Urothelium cell line (cell line): ENCODE measurements at regions not wholly inside any gene's neighbourhood (a gene's known extent, or its start where the extent isn't known, plus 50 kb on each side); places are given as distances from the start of the nearest gene placed in this dataset.
"Not testable (repeated sequence)": the region's sequence is repeated elsewhere in the genome, so short reads cannot be mapped to it uniquely, and the experiment has no call there.

Experiments used
- DNase-seq: peaks from one replicate; pipeline ENCODE4 v3.0.0; 2011; ENCODE audit warnings: low spot score, mixed read lengths
- FAIRE-seq: peaks from 2 replicates; lab custom pipeline; 2011; peaks lifted over from hg19 to GRCh38; lab: Jason Lieb, UNC

DNA sequence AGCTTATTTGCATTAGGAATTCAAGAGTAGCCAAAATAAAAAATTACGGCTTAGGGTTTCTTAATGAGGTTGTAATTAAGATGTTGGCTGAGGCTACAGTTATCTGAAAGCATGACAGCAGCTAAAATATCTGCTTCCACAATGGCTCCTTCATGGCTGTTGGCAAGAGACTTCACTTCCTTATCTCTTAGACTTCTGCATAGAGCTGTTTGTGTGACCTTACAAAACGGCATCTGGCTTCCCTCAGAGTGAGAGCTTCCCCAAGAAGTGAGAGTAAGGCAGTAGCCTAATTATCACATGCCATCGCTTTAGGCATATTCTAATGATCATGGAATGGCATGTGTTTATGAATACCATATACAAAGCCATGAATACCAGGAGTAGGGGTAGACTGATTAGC is 57.6 kb downstream of the CCDC59 start:
- FAIRE-seq (no peak), DNase-seq (no peak)

DNA sequence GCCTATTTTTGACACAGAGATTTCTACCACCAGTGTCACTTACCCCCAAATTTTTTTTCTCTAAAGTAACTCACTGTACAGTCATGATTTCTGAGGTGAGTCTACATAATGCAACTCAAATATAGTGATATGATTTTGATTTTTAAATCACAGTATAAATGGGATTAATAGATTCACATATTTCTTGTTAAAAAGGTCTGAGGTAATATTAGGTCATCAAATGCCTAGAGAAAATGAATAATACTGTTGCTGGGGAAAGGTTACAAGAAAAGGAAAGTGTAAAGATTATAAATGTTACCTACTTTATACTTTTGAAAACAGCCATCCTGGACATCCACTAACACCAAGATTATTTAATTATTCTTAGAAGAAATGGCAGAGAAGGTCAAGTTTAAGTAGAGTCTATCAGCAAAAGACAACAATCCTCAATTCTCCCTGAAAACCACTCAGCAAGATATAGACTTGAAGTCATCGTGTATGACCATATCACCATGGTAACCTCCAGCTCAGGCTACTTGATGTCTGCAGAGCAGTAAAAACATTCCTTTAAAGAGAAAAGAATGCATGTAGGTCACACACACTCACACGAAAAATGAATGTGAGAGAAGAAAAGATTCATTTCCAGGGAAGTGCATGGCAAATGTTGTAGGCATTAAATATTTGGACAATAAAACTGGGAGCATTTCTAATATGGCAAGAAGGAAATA is 58.7 kb downstream of the CCDC59 start:
- DNase-seq, result no peak
- no peak for FAIRE-seq

DNA sequence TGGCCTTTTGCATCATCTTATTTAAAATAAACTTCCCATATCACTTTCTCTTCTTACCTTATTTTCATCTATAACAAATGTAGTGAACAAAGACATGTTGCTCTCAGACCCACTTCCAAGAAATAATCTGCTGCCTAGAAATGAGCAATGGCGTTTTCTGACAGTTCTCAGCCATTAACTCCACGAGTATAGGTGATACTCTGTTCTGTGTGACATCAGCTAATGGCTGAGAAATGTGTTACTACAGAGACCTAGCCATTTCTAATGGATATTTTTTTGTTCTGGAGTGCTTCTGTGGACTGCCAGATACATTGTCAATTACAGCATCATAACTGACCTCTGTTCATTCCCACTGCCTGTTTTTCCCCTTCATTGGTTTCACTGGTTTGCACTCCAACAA is 67.8 kb downstream of the CCDC59 start:
- FAIRE-seq (no peak), DNase-seq (no peak)

DNA sequence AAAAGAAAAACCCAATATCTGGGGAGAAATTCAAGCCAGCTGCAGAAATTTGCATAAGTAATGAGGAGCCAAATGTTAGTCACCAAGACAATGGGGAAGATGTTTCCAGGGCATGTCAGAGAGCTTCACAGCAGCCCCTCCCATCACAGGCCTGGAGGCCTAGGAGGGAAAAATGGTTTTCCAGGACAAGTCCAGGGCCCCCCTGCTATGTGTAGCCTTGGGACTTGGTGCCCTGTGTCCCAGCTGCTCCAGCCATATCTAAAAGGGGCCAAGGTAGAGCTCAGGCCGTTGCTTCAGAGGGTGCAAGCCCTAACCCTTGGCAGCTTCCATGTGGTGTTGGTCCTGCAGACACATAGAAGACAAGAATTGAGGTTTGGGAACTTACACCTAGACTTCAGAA is 76.9 kb downstream of the CCDC59 start:
- FAIRE-seq, DNase-seq: not testable (repeated sequence)

GRCh38 chr12:82279536-82280058 is 78.6 kb downstream of the CCDC59 start:
- DNase-seq (no peak), FAIRE-seq (no peak)

GRCh38 chr12:82277582-82277981 is 80.6 kb downstream of the CCDC59 start:
- no peak for DNase-seq
- FAIRE-seq, result no peak

- DNase-seq, result no peak
- FAIRE-seq, result no peak
Observed at GRCh38 chr12:82242729-82243128, 115.5 kb downstream of the CCDC59 start.

DNA sequence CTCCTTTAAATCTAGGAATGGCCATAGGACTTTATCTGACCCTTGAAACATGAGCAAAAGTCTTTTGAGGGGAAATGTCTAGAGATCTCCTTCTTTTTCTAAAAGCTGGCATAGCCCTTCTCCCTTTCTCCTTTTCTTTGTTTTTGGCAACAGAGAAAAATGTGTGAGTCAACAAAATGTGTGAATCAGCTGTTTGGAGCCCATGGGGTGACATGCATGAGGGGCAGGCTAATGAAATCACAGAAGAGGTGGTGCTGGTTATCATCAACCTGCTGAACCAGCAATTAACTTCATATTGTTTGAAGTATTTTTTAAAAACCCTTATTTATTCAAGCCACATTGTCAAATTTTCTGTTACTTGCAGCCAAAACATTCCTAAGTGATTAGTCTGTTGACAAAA is 132.3 kb downstream of the CCDC59 start:
- peak; percentile 2 for DNase-seq
- no peak for FAIRE-seq

GRCh38 chr12:82223426-82223825 is 134.8 kb downstream of the CCDC59 start:
- FAIRE-seq (no peak), DNase-seq (no peak)

DNA sequence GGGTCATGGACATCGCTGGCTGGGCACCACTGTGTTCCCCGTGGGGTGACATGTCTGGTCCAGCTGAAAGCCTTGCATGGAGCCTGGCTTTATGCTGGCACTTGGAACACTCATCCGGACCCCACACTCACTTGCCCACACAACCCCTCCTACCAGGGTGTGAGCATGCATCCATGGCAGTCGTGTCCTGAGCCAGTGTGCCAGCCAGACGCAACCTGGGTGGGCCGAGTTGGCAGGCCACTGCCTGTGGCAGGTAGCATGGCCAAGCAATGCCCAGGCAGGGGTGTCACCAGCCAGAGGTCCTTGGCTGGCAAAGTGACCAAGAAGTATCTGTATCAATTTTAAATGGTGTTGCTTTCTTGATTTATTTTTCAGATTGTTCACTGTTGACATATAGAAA is 141.7 kb downstream of the CCDC59 start:
- FAIRE-seq, result no peak
- DNase-seq, result no peak

- no peak for DNase-seq
- no peak for FAIRE-seq
Observed at GRCh38 chr12:82213761-82214160, 144.4 kb downstream of the CCDC59 start.

DNA sequence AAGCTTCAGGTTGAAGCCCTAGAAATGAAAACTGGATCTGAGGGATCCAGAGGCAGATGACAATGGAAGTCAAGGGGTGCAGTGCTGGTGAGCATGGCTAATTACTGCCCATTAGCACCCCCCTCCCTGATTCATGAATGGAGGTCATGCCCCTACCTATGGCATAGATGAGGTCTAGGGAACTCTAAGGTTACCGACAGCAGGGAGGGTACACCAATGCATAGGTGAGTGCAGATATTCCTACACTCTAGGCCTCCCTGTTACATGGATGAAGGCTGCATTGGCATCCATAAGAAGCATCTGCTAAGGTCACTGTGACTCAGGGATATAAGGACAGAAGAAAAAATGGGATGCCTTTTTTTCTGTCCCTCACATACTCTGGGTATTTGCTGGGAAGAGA is 147.3 kb downstream of the CCDC59 start:
- FAIRE-seq (no peak), DNase-seq (no peak)

DNA sequence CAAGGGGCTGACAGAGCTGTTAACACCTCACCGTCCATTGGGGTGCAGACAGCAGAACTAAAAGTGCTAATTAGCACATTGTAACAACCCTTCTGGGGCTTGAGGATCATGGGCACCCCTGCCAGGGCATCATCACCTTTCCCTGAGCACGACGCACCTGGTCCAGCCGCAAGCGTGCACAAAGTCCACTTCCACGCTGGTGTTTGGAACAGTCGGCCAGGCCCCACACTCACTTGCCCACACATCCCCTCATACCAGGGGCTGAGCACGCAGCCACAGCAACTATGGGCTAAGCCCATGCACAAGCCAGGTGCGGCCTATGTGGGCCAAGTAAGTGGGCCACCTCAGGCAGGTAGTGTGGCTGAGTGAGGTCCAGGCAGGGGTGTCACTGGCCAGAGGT is 148.7 kb downstream of the CCDC59 start:
- DNase-seq (no peak), FAIRE-seq (no peak)

DNA sequence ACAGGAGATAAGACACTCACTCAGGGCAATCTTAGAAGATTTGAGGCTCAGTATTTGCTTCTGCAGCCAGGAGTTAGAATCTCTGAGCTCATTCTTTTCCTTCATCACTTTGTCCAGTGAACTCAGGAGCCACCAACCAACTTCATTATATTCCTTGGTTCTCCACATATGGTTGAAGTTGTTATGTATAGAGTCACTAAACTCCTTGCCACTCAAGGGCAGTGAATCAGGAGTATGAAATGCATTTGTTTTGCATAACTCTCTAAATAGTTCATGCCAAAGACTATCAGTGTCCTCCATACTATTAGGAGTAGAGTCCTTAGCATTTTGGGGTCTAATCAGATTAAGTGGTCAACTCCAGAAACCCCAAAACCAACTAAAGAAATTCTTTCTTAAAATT is 150.6 kb downstream of the CCDC59 start:
- DNase-seq (no peak), FAIRE-seq (no peak)

GRCh38 chr12:82203086-82203485 is 155.1 kb downstream of the CCDC59 start:
- FAIRE-seq, result no peak

GRCh38 chr12:82187595-82187994 is 170.6 kb downstream of the CCDC59 start:
- DNase-seq (no peak), FAIRE-seq (no peak)

More at GRCh38 chr12:82203086-82203485, 155.1 kb downstream of the CCDC59 start:
- no peak for DNase-seq

GRCh38 chr12:82187011-82187410 is 171.2 kb downstream of the CCDC59 start:
- FAIRE-seq, result no peak
- DNase-seq, result no peak

DNA sequence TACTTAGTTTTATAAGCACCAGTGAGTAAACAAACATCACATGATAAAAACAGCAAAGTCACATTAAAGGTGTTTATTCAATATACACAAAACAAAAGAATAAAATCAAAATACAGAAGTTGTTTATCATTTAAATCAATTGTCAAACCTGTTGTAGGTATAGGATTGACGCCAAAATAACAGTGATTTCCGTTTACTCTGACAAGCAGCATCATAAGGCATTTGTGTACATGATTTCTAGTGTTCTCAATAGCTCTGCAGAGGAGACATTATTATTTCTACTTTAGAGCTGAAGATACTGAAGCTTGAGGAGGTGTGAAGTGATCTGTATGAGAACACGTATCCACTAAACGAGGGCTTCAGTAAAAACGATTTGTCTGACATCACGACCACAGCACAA is 171.9 kb downstream of the CCDC59 start:
- DNase-seq, result no peak
- no peak for FAIRE-seq

DNA sequence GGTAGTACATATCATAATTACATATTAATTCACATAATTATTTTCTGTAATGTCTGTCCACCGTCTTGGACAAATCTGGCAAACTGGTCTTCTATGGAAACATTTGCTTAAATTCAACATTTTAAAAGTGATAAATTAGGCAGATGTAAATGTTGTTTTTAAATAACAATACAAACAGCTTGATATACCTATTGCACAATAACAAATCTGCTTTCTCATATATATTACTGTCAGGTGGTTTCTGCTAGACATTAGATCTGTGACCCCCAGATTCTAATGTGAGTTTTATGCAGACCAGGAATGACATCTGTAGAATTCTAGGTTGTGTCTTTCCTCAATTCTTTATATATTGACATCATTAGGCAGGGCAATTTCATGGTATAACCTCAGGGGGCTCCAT is 173.3 kb downstream of the CCDC59 start:
- FAIRE-seq (no peak), DNase-seq (no peak)

DNA sequence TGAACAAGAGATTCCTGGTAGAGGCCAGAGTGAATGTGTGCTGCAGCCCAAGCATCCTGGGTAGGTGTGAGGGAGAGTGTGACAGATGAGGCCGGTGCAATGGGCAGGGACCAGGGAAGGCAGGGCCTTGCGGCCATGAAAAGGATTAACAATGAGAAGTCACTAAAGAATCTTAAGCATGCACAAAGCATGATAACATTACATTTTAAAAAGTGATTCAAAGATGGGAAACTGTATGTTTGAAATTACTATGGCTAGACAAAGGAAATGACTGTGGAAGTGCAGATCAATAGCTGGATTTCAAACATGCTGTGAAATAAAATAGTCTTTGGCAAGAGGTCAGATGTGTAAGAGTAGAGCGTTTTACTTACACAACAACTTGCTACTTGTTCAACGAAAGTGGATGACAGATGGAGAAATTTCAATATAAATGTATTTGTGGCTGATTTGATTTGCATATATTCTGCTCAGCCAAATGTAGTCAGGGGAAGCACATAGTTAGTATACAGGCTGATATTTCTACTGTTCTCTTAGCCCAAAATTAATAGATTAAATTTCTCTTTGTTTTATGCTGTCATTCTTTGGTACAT is 175.5 kb downstream of the CCDC59 start:
- DNase-seq (peak; percentile 11), FAIRE-seq (no peak)

- DNase-seq, result no peak
- FAIRE-seq, result no peak
Observed at GRCh38 chr12:82176761-82177490, 181.3 kb downstream of the CCDC59 start.

DNA sequence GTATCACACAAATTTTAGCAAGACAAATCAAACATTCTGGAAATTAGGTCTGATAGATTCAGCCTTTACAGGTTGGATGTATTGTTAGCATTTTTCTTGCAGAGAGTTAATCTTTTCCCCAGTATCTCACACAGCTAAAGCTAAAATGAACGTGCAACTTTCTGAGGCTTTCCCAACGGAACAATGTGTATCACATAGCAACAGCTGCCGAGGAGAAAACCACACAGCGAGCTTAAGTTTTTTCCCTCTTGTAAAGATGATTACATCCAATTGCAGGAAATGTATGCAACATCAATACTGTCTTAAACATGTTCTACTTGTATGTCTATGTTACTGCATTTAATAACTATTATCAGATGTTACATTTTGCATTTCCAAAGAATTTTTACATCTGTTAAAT is 182.2 kb downstream of the CCDC59 start:
- FAIRE-seq (no peak), DNase-seq (no peak)
